ENCODE measurements at regions not wholly inside any gene's neighbourhood (a gene's known extent, or its start where the extent isn't known, plus 50 kb on each side); places are given as distances from the start of the nearest gene placed in this dataset.

DNA sequence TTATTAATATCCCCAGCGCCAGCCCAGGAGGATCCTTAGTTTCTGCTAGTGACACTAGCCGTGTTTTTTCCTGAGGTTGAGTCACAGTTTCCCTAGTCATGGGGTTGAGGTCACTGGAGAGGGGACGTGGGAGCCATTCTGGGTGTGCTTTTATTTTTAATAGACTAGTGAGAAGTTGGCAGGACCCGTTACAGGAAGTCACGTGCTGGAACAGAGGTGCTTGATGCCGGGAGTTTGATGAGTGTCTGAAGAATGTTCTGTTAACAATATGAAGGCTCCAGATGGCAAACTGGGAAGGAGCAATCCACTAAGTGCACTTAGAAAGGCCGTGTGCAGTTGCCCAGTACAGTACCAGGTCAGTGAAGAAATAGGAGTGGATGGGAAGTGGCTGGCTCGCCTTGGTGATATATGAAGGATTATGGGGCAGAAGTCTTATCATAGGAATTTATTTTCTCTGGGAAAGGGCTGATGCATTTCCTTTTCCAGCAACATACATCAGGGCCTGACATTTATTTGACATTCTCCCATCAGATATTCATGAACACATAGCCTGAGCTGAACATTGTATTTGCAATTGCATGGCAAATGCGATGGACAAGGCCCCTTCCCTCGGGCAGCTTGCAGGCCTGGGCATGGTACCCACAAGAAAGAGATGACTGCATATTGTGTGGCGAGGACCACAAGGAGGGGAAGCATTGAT, 291.8 kb downstream of the FBXW7 start:
- TF ChIP-seq EZH2 (IDR thresholded peaks at IDR 0.05; ENCODE audit: insufficient read depth, poor library complexity, severe bottlenecking) (no peak), EZH2phosphoT487 (IDR thresholded peaks at IDR 0.05; ENCODE audit: insufficient read depth, low read depth) (no peak)

Measured in GM23248 (cell line).